ENCODE measurements at regions not wholly inside any gene's neighbourhood (a gene's known extent, or its start where the extent isn't known, plus 50 kb on each side); places are given as distances from the start of the nearest gene placed in this dataset.
"Not testable (repeated sequence)": the region's sequence is repeated elsewhere in the genome, so short reads cannot be mapped to it uniquely, and the experiment has no call there.

- no peak for DNase-seq
Observed at GRCh38 chr20:12211361-12211760, 293.7 kb downstream of the BTBD3 start.

GRCh38 chr20:12217382-12217781 is 299.7 kb downstream of the BTBD3 start:
- DNase-seq, result no peak

GRCh38 chr20:12219798-12220197 is 302.1 kb downstream of the BTBD3 start:
- no peak for DNase-seq

GRCh38 chr20:12223057-12223456 is 305.4 kb downstream of the BTBD3 start:
- DNase-seq, result no peak

GRCh38 chr20:12225898-12226297 is 308.2 kb downstream of the BTBD3 start:
- no peak for DNase-seq

GRCh38 chr20:12229891-12230290 is 312.2 kb downstream of the BTBD3 start:
- DNase-seq, result no peak

GRCh38 chr20:12237772-12238171 is 320.1 kb downstream of the BTBD3 start:
- no peak for DNase-seq

- DNase-seq, result no peak
Observed at GRCh38 chr20:12241065-12241464, 323.4 kb downstream of the BTBD3 start.

GRCh38 chr20:12243327-12243726 is 325.6 kb downstream of the BTBD3 start:
- DNase-seq, result no peak

- DNase-seq, result no peak
Observed at GRCh38 chr20:12248481-12248880, 330.8 kb downstream of the BTBD3 start.

- not testable (repeated sequence) for DNase-seq
Observed at GRCh38 chr20:12250661-12251060, 333.0 kb downstream of the BTBD3 start.

GRCh38 chr20:12252793-12253192 is 335.1 kb downstream of the BTBD3 start:
- DNase-seq, result no peak

GRCh38 chr20:12255461-12255970 is 337.8 kb downstream of the BTBD3 start:
- DNase-seq, result no peak

GRCh38 chr20:12256806-12257205 is 339.1 kb downstream of the BTBD3 start:
- no peak for DNase-seq

GRCh38 chr20:12262747-12263146 is 345.1 kb downstream of the BTBD3 start:
- DNase-seq, result no peak

- DNase-seq, result no peak
Observed at GRCh38 chr20:12264711-12265110, 347.0 kb downstream of the BTBD3 start.

- DNase-seq, result no peak
Observed at GRCh38 chr20:12265662-12266061, 348.0 kb downstream of the BTBD3 start.

GRCh38 chr20:12269579-12269978 is 351.9 kb downstream of the BTBD3 start:
- DNase-seq, result no peak

- no peak for DNase-seq
Observed at GRCh38 chr20:12270863-12271262, 353.2 kb downstream of the BTBD3 start.

GRCh38 chr20:12276011-12276673 is 358.4 kb downstream of the BTBD3 start:
- no peak for DNase-seq

GRCh38 chr20:12287575-12287974 is 369.9 kb downstream of the BTBD3 start:
- no peak for DNase-seq

GRCh38 chr20:12289465-12289864 is 371.8 kb downstream of the BTBD3 start:
- DNase-seq, result no peak

- DNase-seq, result no peak
Observed at GRCh38 chr20:12291386-12291785, 373.7 kb downstream of the BTBD3 start.

GRCh38 chr20:12293900-12294299 is 376.2 kb downstream of the BTBD3 start:
- DNase-seq, result no peak

GRCh38 chr20:12294678-12295077 is 377.0 kb downstream of the BTBD3 start:
- DNase-seq, result no peak
